B cell (primary cell): ENCODE measurements at regions not wholly inside any gene's neighbourhood (a gene's known extent, or its start where the extent isn't known, plus 50 kb on each side); places are given as distances from the start of the nearest gene placed in this dataset.

Experiments
- ATAC-seq: fragments of 200-7000 bp; cut with Tn5 transposase; one replicate; pipeline ENCODE4 v1.10.0; 2021; ENCODE audit warnings: low read depth, mild to moderate bottlenecking, moderate number of reproducible peaks, moderate library complexity
- CTCF ChIA-PET: fragments of 350-600 bp; sonication (Branson Sonifier 250); formaldehyde crosslinking; loops from one replicate; lab custom pipeline; 2021; ENCODE audit warnings: antibody characterized with exemption, inconsistent platforms; lab: Charles Lee
- POLR2A ChIA-PET: fragments of 350-600 bp; sonication (Branson Sonifier 250); formaldehyde crosslinking; loops from one replicate; lab custom pipeline; 2021; ENCODE audit warnings: antibody characterized with exemption; lab: Charles Lee
- DNase-seq: peaks from one replicate; pipeline ENCODE4 v3.0.0; 2013
- H2AFZ ChIP-seq: 2 replicates; pipeline ENCODE4 v1.6.1; 2012; ENCODE audit warnings: mild to moderate bottlenecking, low read depth, low read length; ENCODE audit not compliant: insufficient read depth, poor library complexity, severe bottlenecking
- H3K27ac ChIP-seq, 2 donors: 1 replicate in 1 of 2; 2 replicates in 1 of 2; pipeline ENCODE4 v1.5.1; 2012 to 2013; ENCODE audit warnings: low read length in 2 of 2, mild to moderate bottlenecking in 2 of 2, moderate library complexity in 1 of 2
- H3K27me3 ChIP-seq, 4 experiments: fragments of 200-600 bp in 1 of 4; sonication (generic) in 1 of 4; replicated peaks in 1 of 4; 1 replicate in 2 of 4; 2 replicates in 2 of 4; pipeline versions ENCODE4 v1.6.1 to v1.7.0; 2013 to 2016; ENCODE audit warnings: low read length in 3 of 4, mild to moderate bottlenecking in 2 of 4, mixed read lengths in 1 of 4, moderate library complexity in 1 of 4; ENCODE audit not compliant: insufficient read depth in 4 of 4, control insufficient read depth in 3 of 4; ENCODE audit errors: control extremely low read depth in 1 of 4
- H3K36me3 ChIP-seq, 2 experiments: replicated peaks in 1 of 2; 1 replicate in 1 of 2; 2 replicates in 1 of 2; pipeline versions ENCODE4 v1.6.1 to v1.7.1; 2013; ENCODE audit warnings: low read length in 1 of 2; ENCODE audit not compliant: insufficient read depth in 2 of 2, control insufficient read depth in 1 of 2; ENCODE audit errors: control extremely low read depth in 1 of 2, extremely low read depth in 1 of 2
- H3K4me1 ChIP-seq, 2 donors: fragments of 200-600 bp in 1 of 2; sonication (generic) in 1 of 2; 1 replicate in 1 of 2; 2 replicates in 1 of 2; pipeline versions ENCODE4 v1.5.1 to v1.6.1; 2013 to 2017; ENCODE audit warnings: low read length in 2 of 2; ENCODE audit not compliant: control insufficient read depth in 2 of 2, insufficient read depth in 2 of 2
- H3K4me2 ChIP-seq: replicated peaks from 2 replicates; pipeline ENCODE3; 2012; ENCODE audit warnings: mild to moderate bottlenecking, low read depth, low read length; ENCODE audit not compliant: poor library complexity, severe bottlenecking
- H3K4me3 ChIP-seq, 5 experiments: fragments of 200-600 bp in 1 of 5; sonication (generic) in 1 of 5; 1 replicate in 3 of 5; 2 replicates in 2 of 5; pipeline versions ENCODE4 v1.5.1 to v1.7.0; 2011 to 2016; ENCODE audit warnings: low read length in 4 of 5, mild to moderate bottlenecking in 4 of 5, low read depth in 2 of 5, control low read depth in 1 of 5, moderate library complexity in 1 of 5; ENCODE audit not compliant: insufficient read depth in 1 of 5; ENCODE audit errors: control extremely low read depth in 1 of 5, extremely low read depth in 1 of 5
- H3K79me2 ChIP-seq: fragments of 200-600 bp; sonication (generic); one replicate; pipeline ENCODE4 v1.6.0; 2016; ENCODE audit warnings: low read length; ENCODE audit not compliant: control insufficient read depth, insufficient read depth
- H3K9ac ChIP-seq: fragments of 200-600 bp; sonication (generic); 2 replicates; pipeline ENCODE4 v1.6.1; 2017; ENCODE audit warnings: mild to moderate bottlenecking, low read length, moderate library complexity
- H3K9me3 ChIP-seq, 3 donors: one replicate each; pipeline versions ENCODE4 v1.6.1 to v1.7.1; 2013; ENCODE audit warnings: low read length in 2 of 3; ENCODE audit not compliant: control insufficient read depth in 2 of 3, insufficient read depth in 1 of 3; ENCODE audit errors: control extremely low read depth in 1 of 3
- H4K20me1 ChIP-seq: 2 replicates; pipeline ENCODE4 v1.6.0; 2012; ENCODE audit warnings: mild to moderate bottlenecking, low read length; ENCODE audit not compliant: insufficient read depth, control insufficient read depth, poor library complexity, severe bottlenecking
- H3K27ac Mint-ChIP-seq: one replicate; pipeline ENCODE4 v1.8.0; 2021; ENCODE audit warnings: mixed read lengths
- H3K27me3 Mint-ChIP-seq: one replicate; pipeline ENCODE4 v1.8.0; 2021; ENCODE audit warnings: mixed read lengths
- H3K4me1 Mint-ChIP-seq: one replicate; pipeline ENCODE4 v1.8.0; 2021; ENCODE audit warnings: mixed read lengths
- H3K4me3 Mint-ChIP-seq: one replicate; pipeline ENCODE4 v1.8.0; 2021; ENCODE audit warnings: mixed read lengths
- H3K9me3 Mint-ChIP-seq: one replicate; pipeline ENCODE4 v1.8.0; 2022; ENCODE audit warnings: mixed read lengths; ENCODE audit not compliant: insufficient read depth
- CTCF ChIP-seq: fragments of 200-600 bp; IDR thresholded peaks from one replicate; pipeline ENCODE4 v1.8.0; 2022; ENCODE audit warnings: antibody characterized with exemption, mild to moderate bottlenecking
- EZH2 ChIP-seq: IDR thresholded peaks from 2 replicates; pipeline ENCODE4 v1.6.1; 2012; ENCODE audit warnings: borderline replicate concordance, low read depth, mild to moderate bottlenecking, moderate library complexity, low read length; ENCODE audit not compliant: insufficient read depth, poor library complexity, severe bottlenecking
- WGBS: methylation state at CpG from one replicate; pipeline ENCODE4 v1.1.5; 2013; ENCODE audit warnings: missing lambda C conversion rate; ENCODE audit not compliant: insufficient coverage; 5-methylcytosine and 5-hydroxymethylcytosine counted together
- intact Hi-C: fragments of 100-400 bp; cut with micrococcal nuclease; formaldehyde crosslinking; loops from one replicate; pipeline ENCODE4 v1.10.0; 2022

- no peaks in the 10 kb centered on the region for H3K79me2 ChIP-seq
- H4K20me1 ChIP-seq: no peaks in the 10 kb centered on the region
- H3K9me3 Mint-ChIP-seq: peaks cover 5% of the 10 kb centered on the region
- intact Hi-C loops: no loop called here
- no peak for DNase-seq
- no peak overlapping the region for H3K4me3 ChIP-seq
- TF ChIP-seq CTCF (no peak), EZH2 (no peak)
- H3K4me3 Mint-ChIP-seq: no peak overlapping the region
- no peak overlapping the region for H3K27ac Mint-ChIP-seq
- H2AFZ ChIP-seq: no peak overlapping the region
- peaks cover 0 to 3% of the 10 kb centered on the region in 2 donors for H3K4me1 ChIP-seq
- H3K36me3 ChIP-seq: no peaks in the 10 kb centered on the region
- peaks cover 32% of the 10 kb centered on the region for H3K27me3 Mint-ChIP-seq
- peaks cover 0 to 11% (median 4%) of the 10 kb centered on the region in 3 donors for H3K9me3 ChIP-seq
- H3K27ac ChIP-seq: no peak overlapping the region
- peaks cover under 1% of the 10 kb centered on the region for H3K4me1 Mint-ChIP-seq
- H3K27me3 ChIP-seq: peaks cover 0 to 4% (median 0%) of the 10 kb centered on the region in 4 experiments
- no peak overlapping the region for H3K4me2 ChIP-seq
- WGBS: 91% methylated on average over 24 of the region's 24 CpGs
- ATAC-seq: no peak
- H3K9ac ChIP-seq: no peak overlapping the region
- POLR2A ChIA-PET: no interaction called here
- CTCF ChIA-PET: no interaction called here
These were observed 52.7 kb downstream of the PTGR3 start for GRCh38 chr18:75156139-75156750.

GRCh38 chr18:75154997-75155396 is 53.9 kb downstream of the PTGR3 start:
- Histone ChIP-seq H3K4me1 (no peaks in the 10 kb centered on the region), H4K20me1 (no peaks in the 10 kb centered on the region), H3K27ac (no peak overlapping the region), H3K9ac (no peak overlapping the region), H3K4me2 (no peak overlapping the region), H3K27me3 (peaks cover 0 to 4% (median 0%) of the 10 kb centered on the region in 4 experiments), H2AFZ (no peak overlapping the region), H3K36me3 (no peaks in the 10 kb centered on the region), H3K4me3 (no peak overlapping the region), H3K9me3 (peaks cover 0 to 11% (median 4%) of the 10 kb centered on the region in 3 donors), H3K79me2 (no peaks in the 10 kb centered on the region)
- intact Hi-C loops: no loop called here
- Mint-ChIP-seq H3K27ac (no peak overlapping the region), H3K9me3 (peaks cover 5% of the 10 kb centered on the region), H3K4me1 (no peaks in the 10 kb centered on the region), H3K4me3 (no peak overlapping the region), H3K27me3 (peaks cover 36% of the 10 kb centered on the region)
- ATAC-seq: no peak
- CTCF ChIA-PET: no interaction called here
- no peak for TF ChIP-seq CTCF
- TF ChIP-seq EZH2: no peak
- 94% methylated on average over 19 of the region's 19 CpGs for WGBS
- POLR2A ChIA-PET: no interaction called here
- DNase-seq: no peak
